ENCODE measurements at regions not wholly inside any gene's neighbourhood (a gene's known extent, or its start where the extent isn't known, plus 50 kb on each side); places are given as distances from the start of the nearest gene placed in this dataset.
"Not testable (repeated sequence)": the region's sequence is repeated elsewhere in the genome, so short reads cannot be mapped to it uniquely, and the experiment has no call there.

DNA sequence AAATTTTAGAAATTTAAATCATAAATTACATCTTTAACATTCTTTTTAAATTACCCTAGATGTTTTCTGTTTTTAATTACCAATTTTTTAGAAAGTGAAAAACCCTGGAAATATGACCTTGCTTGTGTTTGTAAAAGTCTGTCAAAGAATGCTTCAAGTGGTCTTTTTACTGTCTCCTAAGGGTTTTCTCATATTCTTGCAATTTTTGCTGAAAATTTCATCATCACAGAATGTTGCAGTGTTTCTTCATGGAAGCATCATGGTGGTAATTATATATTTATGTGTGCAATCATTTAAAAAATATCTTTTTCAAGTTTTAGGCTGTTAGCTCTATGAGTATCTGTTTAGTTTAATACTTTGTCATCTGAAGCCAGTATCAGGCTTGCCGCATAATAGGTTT, 178.2 kb downstream of the HDGFL1 start:
- FAIRE-seq (no peak), DNase-seq (ENCODE audit: low spot score) (no peak)

DNA sequence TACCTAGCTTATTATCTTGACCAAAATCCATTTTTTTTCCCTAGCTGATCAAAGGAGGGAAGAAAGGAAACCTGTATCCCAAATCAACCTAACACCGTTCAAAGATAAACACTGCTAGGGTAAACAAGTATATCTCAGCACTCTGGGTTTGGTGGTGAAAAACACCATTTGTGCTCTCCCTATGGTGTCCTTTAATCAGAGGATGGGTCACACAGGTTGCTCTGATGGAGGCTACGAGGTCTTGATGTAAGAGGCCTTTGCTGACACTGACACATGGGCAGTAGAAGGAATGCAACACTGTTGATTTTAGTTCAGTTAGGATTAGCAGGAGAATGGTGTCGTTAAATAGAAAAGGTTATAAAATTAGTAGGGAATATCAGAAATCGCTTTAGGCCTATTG, 179.3 kb downstream of the HDGFL1 start:
- DNase-seq (ENCODE audit: low spot score) (no peak), FAIRE-seq (no peak)

DNA sequence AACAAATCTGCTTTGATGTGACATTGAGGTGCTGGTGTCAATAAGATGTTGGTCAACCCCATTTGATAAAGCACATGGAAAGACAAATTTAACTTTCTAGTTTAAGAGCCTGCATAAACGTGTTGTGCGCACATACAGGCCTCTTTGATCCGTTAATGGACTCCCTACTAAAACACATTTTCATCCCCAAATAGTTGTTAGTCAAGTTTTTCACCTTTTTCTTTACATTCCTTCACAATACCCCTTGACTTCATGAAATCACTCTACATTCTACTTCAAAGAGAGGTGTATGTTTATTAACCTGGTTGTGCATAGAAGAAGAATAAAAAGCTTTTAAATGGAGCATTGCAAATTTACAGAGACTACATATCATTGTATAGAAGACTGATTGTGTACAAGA, 180.3 kb downstream of the HDGFL1 start:
- FAIRE-seq = no peak
- DNase-seq (ENCODE audit: low spot score) = no peak

DNA sequence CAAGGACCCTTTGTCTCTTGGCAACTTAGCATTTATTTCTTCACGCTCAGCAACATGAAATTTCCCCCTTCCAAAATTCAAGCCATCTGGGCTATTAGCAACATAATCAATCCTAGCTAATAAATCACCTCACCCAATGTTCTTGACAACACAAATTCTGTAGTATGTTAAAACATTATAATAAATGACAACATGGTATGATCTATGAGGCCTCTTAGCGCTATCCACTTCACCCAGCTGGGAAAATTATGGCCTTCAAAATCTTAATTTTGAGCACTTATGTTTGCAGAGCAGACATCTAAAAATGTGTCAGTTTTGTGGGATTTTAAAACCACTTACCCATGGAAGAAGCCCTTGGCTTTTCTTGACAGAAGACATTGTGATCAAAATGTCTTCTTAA, 181.9 kb downstream of the HDGFL1 start:
- DNase-seq (ENCODE audit: low spot score) = no peak
- FAIRE-seq = no peak

DNA sequence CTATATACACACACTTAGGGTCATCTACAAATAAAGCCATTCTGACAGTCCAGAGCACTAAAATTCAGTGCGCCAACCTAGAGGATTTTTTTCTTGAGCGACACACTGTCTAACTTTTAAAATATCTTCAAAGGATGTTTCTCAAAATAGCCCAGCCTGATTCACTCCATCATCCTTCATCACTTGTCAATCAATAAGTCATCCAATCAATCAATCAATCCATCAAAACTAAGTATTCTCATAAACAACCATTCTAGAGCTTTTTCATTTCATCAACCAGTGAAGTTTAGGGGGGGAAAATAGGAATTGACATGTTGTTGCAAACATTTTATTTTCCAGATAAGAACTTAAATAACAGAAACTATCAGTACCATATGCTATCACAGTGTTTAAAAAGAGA, 183.2 kb downstream of the HDGFL1 start:
- no peak for FAIRE-seq
- no peak for DNase-seq (ENCODE audit: low spot score)

DNA sequence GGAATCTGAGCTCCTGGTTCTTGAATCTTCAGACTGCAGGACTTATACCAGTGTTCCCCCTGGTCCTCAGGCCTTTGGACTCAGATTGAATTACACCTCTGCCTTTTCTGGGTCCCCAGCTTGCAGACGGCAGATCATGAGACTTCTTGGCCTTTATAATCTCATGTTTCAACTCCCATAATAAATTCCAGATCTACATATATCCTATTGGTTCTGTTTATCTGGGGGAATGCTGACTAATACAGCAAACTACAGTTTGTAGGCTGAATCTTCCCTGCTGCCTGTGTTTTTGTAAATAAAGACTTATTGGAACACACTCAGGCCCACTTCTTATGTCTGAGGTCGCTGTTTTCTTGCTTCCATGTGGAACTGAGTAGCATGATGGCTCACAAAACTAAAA, 184.7 kb downstream of the HDGFL1 start:
- no peak for FAIRE-seq

DNA sequence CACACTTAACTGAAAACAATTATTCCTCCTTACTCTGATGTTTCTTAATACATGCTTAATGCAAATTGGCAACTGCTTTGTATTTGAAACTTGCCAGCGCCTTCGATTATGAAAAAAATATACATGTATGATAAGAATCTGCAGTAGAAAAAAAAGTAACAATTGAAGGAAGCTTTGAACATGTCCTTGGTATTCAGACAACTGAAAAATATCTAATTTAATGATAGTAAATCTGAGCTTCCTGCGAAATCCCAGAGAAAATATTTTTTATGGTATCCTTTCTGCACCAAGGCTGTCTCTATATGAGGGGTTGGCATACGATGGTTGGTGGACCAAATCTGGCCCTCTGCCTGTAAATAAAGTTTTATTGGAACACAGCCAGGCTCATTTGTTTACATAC, 186.2 kb downstream of the HDGFL1 start:
- FAIRE-seq = no peak

More for the DNA sequence above, 184.7 kb downstream of the HDGFL1 start:
- DNase-seq (ENCODE audit: low spot score) = no peak

DNA sequence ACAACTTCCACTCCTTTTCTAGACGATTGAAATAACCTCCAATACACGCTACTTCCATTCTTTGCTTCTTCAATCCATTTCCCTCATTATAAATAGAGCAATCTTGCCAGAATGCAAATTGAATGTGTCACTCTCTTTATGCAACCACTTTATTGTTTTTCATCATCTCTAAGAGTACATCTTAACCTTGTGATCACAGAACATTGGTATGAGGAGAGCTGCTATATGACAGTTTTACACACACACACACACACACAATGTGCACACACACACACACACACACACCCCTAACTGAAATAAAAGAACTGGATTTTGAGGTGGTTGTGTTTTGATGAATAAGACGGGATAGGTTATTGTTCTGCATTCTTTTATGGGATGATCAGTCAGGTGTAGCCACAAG, 187.0 kb downstream of the HDGFL1 start:
- no peak for FAIRE-seq
- DNase-seq (ENCODE audit: low spot score) = no peak

More for the DNA sequence above, 186.2 kb downstream of the HDGFL1 start:
- DNase-seq (ENCODE audit: low spot score) = no peak

DNA sequence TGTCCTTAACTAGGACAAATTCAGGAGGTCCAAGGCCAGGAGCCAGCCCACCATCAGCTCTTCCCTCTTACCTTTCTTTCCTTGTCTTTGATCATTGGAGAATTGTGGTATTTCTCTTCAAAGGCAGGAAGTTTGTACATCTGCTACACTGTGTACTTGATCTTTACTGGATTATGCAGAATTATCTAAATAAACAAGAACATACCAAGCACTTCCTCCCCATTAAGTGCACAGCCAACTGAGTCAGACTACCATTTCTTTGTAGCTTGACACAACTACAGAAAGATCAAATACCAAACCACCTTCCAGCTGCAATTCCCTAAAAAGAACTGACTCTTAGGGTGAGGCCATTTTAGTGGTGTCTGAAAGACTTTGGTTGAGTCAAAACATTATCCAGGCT, 195.1 kb downstream of the HDGFL1 start:
- no peak for FAIRE-seq
- DNase-seq (ENCODE audit: low spot score) = no peak

DNA sequence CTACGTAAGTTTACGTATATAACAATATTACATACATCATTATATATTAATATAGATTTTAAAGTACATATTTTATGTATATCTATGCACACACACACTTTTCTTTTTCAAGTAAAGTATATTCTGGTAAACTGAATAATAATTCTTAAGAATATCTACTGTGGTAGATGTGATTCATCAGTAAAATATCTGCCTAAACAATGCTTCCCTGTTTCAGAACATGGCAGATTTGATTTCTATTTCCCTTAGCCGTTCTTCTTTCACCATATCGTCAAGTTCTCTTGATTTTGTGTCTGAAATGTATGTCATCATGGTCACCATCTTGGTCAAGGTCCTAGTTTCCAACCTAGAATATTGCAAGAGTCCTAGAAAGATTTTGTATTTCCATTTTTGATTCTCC, 195.6 kb downstream of the HDGFL1 start:
- no peak for FAIRE-seq
- DNase-seq (ENCODE audit: low spot score) = no peak

DNA sequence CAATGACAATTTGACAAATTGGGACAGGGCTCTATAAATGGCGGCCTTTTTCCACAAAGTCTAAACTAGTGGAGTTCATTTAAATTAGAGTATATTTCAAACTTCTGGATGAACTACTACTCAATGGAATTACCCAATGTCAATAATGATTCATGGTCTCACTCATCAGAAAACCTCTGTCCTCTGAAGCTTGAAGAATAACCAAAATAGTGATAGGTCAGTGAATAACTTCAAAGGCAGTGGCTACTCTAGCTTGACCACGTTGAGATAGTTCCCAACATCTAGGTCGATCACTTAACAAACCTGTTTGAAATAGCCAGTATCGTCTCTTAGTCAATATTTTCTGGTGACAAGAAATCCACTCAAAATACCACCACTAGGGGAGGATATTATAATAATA, 197.6 kb downstream of the HDGFL1 start:
- peak; percentile 80 for FAIRE-seq
- peak; percentile 64 for DNase-seq (ENCODE audit: low spot score)

DNA sequence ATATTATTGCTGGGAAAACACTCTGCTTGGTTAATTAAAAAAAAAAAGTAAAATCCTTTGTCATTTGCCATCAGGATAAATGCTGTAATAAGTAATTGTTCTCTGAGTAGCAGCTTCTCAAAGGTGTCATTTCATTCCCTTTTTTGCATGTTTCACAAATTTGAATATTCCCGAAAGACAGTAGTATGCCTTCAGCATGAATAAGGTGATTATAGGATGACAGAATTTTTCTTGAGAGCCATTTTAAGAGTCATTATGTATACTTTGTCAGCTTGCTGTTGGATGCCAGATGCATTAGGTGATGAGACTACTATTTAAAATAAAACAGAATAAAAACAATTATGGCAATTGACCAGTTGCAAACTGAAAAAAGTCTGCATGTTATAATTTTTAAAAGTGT, 200.7 kb downstream of the HDGFL1 start:
- no peak for FAIRE-seq
- no peak for DNase-seq (ENCODE audit: low spot score)

DNA sequence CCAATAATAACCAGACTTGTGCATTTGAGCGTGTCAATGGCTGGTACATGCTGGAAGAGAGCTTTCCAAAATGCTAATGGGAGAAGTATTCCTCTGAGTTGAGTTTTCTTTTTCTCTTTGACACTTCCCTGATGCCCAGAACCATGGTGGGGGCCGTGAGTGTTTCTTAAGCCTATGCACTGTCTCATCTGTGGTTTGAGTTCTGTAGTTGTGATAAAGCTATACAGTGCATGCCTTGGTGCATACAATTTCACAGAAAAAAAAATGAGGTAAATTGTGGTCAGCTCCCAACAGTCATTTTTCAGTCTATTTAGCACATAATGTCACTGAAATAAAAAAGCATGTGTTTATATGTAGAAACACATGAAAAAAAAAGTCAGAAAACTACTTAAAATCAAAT, 204.8 kb downstream of the HDGFL1 start:
- no peak for FAIRE-seq
- no peak for DNase-seq (ENCODE audit: low spot score)

DNA sequence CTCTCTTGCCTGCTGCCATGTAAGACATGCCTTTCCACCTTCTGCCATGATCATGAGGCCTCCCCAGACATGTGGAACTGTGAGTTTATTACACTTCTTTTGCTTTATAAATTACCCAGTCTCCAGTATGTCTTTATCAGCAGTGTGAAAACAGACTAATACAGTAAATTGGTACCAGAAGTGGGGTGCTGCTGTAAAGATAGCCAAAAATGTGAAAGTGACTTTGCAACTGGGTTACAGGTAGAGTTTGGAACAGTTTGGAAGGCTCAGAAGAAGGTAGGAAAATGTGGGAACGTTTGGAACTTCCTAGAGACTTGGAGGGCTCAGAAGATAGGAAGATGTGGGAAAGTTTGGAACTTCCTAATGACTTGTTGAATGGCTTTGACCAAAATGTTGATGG, 209.1 kb downstream of the HDGFL1 start:
- FAIRE-seq; DNase-seq (ENCODE audit: low spot score): not testable (repeated sequence)

DNA sequence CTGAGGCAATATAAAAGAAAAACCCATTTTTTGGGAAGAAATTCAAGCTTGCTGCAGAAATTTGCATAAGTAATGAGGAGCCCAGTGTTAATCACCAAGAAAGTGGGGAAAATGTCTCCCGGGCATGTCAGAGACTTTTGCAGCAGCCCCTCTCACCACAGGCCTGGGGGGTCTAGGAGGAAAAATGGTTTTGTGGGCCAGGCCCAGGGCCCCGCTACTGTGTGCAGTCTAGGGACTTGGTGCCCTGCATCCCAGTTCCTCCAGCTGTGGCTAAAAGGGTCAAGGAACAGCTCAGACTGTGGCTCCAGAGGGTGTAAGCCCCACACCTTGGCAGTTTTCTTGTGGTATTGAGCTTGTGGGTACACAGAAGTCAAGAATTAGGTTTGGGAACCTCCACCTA, 209.7 kb downstream of the HDGFL1 start:
- FAIRE-seq (no peak), DNase-seq (ENCODE audit: low spot score) (no peak)

DNA sequence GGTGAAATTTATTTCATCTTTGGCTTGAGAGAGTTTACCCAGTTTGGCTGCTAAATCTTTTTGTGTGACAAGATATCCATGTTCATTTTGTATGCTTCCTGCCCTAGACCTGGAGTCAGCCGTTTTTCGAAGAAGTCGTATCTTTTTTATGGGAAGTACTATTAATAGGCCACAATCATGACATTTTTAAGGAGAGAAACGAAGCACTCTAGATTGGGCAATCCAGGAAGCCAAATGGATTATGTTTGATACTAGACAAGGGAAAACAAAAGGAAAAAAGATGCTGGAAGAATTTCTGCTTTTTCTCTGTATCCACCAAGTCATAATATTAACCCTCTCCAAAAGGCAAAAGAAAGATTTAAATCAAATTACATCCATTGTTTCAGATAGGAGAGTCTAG, 214.6 kb downstream of the HDGFL1 start:
- DNase-seq (ENCODE audit: low spot score) (no peak), FAIRE-seq (no peak)

DNA sequence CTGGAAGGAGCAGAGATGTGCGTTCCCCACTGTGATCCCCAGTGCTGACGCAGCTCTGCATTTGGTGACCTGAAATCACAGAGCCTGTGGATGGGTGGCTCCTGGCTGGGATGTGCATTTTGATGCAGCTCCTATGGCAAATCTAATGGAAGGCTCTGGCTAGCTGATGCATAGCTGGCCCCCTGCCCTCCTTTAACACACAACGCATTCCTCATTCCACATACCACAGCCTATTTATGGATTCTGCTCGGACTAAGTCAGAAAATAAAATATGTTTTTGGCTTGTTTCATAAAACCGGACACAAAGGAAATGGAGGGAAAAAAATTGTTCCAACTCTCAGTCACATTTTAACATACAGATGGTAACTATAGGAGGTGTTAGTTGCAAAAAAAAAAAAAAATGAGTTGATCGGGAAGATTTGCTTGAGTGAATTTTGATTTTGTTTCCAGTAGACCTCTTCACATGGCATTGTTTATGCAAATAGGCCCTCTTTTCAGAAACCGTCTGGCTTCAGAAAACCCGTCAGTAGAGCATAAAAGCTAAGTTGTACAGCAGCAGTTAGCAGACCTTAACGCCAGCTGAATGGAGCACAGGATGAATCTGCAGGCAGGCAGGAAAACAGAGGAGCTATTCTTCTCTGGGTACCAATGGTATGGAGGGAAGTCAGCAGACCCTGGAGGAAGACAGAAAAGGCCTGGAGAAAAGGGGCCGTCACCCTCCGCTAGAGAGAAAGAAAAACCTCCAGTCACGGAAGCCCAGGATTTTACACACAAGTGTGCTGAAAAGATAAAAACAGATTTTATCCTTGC, 215.4 kb downstream of the HDGFL1 start:
- DNase-seq (ENCODE audit: low spot score) = no peak
- no peak for FAIRE-seq

DNA sequence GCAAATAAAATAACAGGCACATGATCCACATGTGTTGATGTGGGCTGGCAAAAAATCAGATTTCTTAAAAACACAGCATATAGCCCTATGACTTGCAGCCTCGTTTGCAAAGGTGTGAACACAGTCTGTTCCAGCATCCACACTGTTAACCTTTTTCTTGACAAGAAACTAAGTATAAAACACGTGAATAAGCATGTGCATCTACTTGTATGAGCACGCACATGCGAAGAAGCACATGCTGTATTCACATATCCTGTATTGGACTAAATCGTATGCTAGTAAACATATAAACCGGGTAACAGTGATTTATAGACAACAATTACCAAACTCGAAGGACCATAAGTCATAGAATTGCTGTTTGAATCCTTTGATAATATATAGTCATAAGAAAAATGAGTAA, 218.7 kb downstream of the HDGFL1 start:
- FAIRE-seq = no peak
- DNase-seq (ENCODE audit: low spot score) = no peak

DNA sequence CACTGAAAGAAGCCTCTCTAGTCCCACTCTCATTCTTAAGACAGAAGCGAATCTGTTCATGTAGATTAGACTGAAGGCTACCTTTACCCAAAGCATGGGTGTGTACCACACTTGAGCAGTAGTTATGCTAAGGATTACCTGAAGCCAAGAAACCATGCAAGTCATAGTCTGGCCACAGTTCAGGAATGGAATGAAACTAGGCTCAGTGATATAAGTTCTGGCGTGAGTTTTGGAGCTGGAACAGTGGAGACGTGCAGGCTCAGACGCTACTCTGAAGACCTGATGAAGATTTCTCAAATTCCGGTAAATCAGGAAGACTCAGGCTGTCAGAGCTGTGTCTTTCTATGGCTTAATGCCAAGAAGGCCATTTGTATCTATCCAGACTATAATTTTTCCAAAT, 219.9 kb downstream of the HDGFL1 start:
- DNase-seq (ENCODE audit: low spot score) = no peak
- FAIRE-seq = no peak

DNA sequence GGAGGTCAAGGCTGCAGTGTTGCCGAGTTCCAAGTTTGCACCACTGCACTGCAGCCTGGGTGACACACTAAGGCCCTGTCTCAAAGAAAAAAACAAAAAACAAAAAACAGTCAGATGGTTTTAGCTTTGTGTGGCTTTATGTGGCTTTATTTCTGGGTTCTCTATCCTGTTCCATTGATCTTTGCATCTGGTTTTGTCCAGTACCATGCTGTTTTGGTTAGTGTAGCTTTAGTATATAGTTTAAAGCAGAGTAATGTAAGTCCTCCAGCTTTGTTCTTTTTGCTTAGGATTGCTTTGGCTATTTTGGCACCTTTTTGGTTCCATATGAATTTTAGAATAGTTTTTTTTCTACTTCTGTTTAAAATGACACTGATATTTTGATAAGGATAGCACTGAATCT, 225.5 kb downstream of the HDGFL1 start:
- no peak for FAIRE-seq
- no peak for DNase-seq (ENCODE audit: low spot score)

DNA sequence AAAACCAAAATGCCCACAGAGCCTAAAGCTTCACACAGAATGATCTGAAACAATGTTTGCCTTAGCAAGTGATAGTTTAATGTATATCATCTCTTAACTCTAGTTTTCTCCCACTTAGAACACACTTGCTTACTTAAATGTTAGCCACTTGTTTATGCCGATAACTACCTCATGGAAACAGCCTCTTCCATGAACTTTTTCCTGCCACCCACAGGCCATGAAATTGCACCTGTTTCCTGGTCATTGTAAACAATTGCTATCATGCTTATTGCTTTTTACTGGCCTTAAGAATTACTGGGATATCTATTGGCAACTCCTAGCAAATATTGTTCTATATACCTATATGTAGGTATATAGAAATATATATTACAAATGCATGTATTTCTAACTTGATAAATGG, 231.1 kb downstream of the HDGFL1 start:
- DNase-seq (ENCODE audit: low spot score) (no peak), FAIRE-seq (no peak)

DNA sequence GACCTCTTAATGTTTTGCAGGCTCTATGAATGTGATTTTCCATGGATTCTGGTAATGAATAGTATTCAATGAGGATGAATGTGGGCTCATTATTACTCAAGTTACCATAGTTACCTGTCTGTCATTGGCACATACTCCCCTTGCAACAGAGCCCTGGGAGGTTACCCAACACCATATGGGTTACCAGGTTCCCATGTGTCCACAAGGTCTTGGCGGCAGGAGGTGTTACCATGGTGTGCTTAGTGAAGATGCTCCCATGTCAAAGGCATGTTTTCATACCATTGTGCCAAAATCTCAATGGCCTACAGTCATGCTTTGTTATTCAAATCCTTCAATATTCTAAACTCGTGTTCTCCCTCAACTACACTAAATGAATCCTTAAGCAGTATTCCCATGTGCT, 232.5 kb downstream of the HDGFL1 start:
- DNase-seq (ENCODE audit: low spot score) = no peak
- no peak for FAIRE-seq

DNA sequence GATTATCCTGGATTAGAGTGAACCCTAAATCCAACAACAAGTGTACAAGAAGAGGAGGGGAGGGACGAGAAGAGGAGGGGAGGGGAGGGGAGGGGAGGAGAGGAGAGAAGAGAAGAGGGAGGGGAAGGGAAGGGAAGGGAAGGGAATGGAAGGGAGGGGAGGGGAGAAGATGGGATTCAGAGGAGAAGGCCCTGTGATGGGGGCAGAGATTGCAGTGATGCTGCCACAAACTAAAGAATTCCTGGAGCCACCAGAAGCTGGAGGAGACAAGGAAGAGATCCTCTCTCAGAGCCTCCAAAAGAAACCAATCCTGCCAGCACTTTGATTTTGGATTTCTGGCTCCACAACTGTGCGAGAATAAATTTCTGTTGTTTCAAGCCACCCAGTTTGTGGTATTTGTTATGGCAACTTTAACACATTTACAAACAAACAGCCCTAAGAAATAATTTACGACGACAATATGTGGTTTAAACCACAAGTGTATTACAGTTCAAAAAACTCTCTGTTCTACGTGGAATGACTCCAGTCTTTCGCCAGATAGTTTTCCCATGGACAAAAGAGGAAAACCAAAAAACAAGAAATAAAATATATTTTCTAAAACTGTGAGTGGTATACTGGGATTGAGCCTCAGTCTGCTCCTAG, 235.4 kb downstream of the HDGFL1 start:
- DNase-seq (ENCODE audit: low spot score) (no peak), FAIRE-seq (no peak)
